ENCODE measurements at regions not wholly inside any gene's neighbourhood (a gene's known extent, or its start where the extent isn't known, plus 50 kb on each side); places are given as distances from the start of the nearest gene placed in this dataset.
A peak's percentile ranks its signal among the peaks of the same experiment; 100 is the strongest.

DNA sequence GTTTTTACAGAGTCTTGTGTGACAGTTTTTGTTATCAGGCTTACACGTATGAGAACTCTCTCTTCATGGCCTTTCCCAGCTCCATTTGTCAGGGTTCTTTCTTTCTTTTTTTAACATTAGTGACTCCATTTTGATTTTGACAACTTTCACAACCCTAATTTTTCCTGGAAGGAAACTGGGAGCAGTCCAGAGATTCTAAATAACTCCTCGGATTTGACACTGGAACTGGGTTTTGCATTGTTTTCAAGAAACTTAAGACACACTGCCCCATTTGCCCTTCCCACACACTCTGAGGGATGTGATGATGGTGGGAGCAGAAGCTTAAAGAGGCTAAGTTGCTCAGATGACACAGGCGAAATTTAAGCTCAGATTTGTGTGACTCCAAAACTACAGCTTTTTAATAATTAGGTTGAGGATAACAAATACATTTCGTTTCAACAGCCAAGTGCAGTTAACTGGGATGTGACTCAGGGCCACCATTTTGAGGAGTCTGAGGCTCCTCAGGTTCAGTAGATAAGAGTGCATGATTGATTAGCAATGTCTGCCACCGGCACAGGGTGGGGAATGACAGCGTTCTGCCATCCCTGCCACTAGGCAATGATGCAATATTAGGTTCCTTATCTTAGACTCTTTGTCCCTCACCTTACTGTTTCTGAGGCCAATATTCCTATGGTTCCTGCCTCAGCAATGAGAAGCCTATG, 95.1 kb upstream of the ATP1A1 start (continued):
- TF ChIP-seq, protein P1, sequence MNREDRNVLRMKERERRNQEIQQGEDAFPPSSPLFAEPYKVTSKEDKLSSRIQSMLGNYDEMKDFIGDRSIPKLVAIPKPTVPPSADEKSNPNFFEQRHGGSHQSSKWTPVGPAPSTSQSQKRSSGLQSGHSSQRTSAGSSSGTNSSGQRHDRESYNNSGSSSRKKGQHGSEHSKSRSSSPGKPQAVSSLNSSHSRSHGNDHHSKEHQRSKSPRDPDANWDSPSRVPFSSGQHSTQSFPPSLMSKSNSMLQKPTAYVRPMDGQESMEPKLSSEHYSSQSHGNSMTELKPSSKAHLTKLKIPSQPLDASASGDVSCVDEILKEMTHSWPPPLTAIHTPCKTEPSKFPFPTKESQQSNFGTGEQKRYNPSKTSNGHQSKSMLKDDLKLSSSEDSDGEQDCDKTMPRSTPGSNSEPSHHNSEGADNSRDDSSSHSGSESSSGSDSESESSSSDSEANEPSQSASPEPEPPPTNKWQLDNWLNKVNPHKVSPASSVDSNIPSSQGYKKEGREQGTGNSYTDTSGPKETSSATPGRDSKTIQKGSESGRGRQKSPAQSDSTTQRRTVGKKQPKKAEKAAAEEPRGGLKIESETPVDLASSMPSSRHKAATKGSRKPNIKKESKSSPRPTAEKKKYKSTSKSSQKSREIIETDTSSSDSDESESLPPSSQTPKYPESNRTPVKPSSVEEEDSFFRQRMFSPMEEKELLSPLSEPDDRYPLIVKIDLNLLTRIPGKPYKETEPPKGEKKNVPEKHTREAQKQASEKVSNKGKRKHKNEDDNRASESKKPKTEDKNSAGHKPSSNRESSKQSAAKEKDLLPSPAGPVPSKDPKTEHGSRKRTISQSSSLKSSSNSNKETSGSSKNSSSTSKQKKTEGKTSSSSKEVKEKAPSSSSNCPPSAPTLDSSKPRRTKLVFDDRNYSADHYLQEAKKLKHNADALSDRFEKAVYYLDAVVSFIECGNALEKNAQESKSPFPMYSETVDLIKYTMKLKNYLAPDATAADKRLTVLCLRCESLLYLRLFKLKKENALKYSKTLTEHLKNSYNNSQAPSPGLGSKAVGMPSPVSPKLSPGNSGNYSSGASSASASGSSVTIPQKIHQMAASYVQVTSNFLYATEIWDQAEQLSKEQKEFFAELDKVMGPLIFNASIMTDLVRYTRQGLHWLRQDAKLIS (CRISPR knock-in tag; IDR thresholded peaks at IDR 0.05) = no peak
- TF ChIP-seq MXI1 (IDR thresholded peaks at IDR 0.05; ENCODE audit: low read depth, low read length) (no peak), U2AF2 (optimal IDR thresholded peaks at IDR 0.05; ENCODE audit: low read depth, low read length) (no peak), ZBTB17 (CRISPR knock-in tag; IDR thresholded peaks at IDR 0.05) (peak; percentile 98), NBN (IDR thresholded peaks at IDR 0.05; ENCODE audit: low read depth) (no peak), TAF1 (IDR thresholded peaks at IDR 0.05; ENCODE audit: control insufficient read depth, extremely low read depth, insufficient read depth, low read length, severe bottlenecking) (no peak), KAT7 (CRISPR knock-in tag; IDR thresholded peaks at IDR 0.05; ENCODE audit: borderline replicate concordance) (no peak), E2F8 (IDR thresholded peaks at IDR 0.05; ENCODE audit: low read depth, partially characterized antibody) (no peak), RBM22 (IDR thresholded peaks at IDR 0.05; ENCODE audit: low read depth, low read length, poor library complexity, severe bottlenecking) (no peak), CEBPG (CRISPR knock-in tag; IDR thresholded peaks at IDR 0.05) (peak; percentile 84), CEBPG (tag; conservative IDR thresholded peaks at IDR 0.05 in 1 of 2, IDR thresholded peaks at IDR 0.05 in 1 of 2) (peak; percentile 93 to 99), ZNF133 (CRISPR knock-in tag; IDR thresholded peaks at IDR 0.05) (no peak), NFE2L1 (tag; IDR thresholded peaks at IDR 0.05; ENCODE audit: borderline replicate concordance, low read depth) (no peak), ZNF143 (CRISPR knock-in tag; IDR thresholded peaks at IDR 0.05) (no peak), STAG1 (CRISPR knock-in tag; IDR thresholded peaks at IDR 0.05; ENCODE audit: borderline replicate concordance) (no peak), TCF7L2 (IDR thresholded peaks at IDR 0.05; ENCODE audit: low read depth, low read length) (no peak), POLR2H (tag; IDR thresholded peaks at IDR 0.05; ENCODE audit: low read depth) (peak; percentile 26; the same call in 1 of the 2 replicates), TCFL5 (CRISPR knock-in tag; conservative IDR thresholded peaks at IDR 0.05) (no peak), BRCA1 (IDR thresholded peaks at IDR 0.05) (no peak), BRCA1 (CRISPR knock-in tag; IDR thresholded peaks at IDR 0.05) (no peak)
- TF ChIP-seq, protein P2, sequence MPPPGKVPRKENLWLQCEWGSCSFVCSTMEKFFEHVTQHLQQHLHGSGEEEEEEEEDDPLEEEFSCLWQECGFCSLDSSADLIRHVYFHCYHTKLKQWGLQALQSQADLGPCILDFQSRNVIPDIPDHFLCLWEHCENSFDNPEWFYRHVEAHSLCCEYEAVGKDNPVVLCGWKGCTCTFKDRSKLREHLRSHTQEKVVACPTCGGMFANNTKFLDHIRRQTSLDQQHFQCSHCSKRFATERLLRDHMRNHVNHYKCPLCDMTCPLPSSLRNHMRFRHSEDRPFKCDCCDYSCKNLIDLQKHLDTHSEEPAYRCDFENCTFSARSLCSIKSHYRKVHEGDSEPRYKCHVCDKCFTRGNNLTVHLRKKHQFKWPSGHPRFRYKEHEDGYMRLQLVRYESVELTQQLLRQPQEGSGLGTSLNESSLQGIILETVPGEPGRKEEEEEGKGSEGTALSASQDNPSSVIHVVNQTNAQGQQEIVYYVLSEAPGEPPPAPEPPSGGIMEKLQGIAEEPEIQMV (tag; conservative IDR thresholded peaks at IDR 0.05; ENCODE audit: low read depth) = no peak

Data from K562 (cell line).